GM12878 (cell line): ENCODE measurements at regions not wholly inside any gene's neighbourhood (a gene's known extent, or its start where the extent isn't known, plus 50 kb on each side); places are given as distances from the start of the nearest gene placed in this dataset.

Experiments
- ASH2L ChIP-seq: fragments of 300-600, 200-600 bp; sonication (generic); IDR thresholded peaks from 2 replicates; pipeline ENCODE4 v1.6.1; 2017; ENCODE audit warnings: low read depth, mild to moderate bottlenecking, borderline replicate concordance
- BACH1 ChIP-seq: fragments of 450-650 bp; IDR thresholded peaks from 2 replicates; pipeline ENCODE4 v1.6.1; 2017; ENCODE audit warnings: mild to moderate bottlenecking, borderline replicate concordance
- CHD2 ChIP-seq: IDR thresholded peaks from 2 replicates; pipeline ENCODE4 v1.6.1; 2011; ENCODE audit warnings: low read depth, low read length, improper control_type of control experiment, borderline replicate concordance
- EP300 ChIP-seq, 2 experiments: fragments of 150-350 bp in 1 of 2; IDR thresholded peaks; 2 replicates each; pipeline ENCODE4 v1.6.1; 2011 to 2012; ENCODE audit warnings: low read depth in 2 of 2, low read length in 2 of 2, borderline replicate concordance in 1 of 2, improper control_type of control experiment in 1 of 2, inconsistent platforms in 1 of 2; ENCODE audit not compliant: control insufficient read depth in 1 of 2
- NFXL1 ChIP-seq: fragments of 450-650 bp; IDR thresholded peaks from 2 replicates; pipeline ENCODE4 v1.6.1; 2017; ENCODE audit warnings: antibody characterized with exemption, mild to moderate bottlenecking, borderline replicate concordance
- NR2C1 ChIP-seq: fragments of 450-650 bp; IDR thresholded peaks from 2 replicates; pipeline ENCODE4 v1.6.1; 2017; ENCODE audit warnings: antibody characterized with exemption, mild to moderate bottlenecking, moderate library complexity
- PAX8 ChIP-seq: fragments of 450-650 bp; IDR thresholded peaks from 2 replicates; pipeline ENCODE4 v1.6.1; 2017; ENCODE audit warnings: mild to moderate bottlenecking, moderate library complexity
- PML ChIP-seq: IDR thresholded peaks from 2 replicates; pipeline ENCODE4 v1.6.1; 2012; ENCODE audit warnings: low read length, inconsistent platforms
- POLR2AphosphoS5 ChIP-seq: IDR thresholded peaks from 2 replicates; pipeline ENCODE4 v1.6.1; 2011; ENCODE audit warnings: mild to moderate bottlenecking, low read length, inconsistent platforms
- RELA ChIP-seq: fragments of 450-650 bp; IDR thresholded peaks from 2 replicates; pipeline ENCODE4 v1.8.0; 2014; ENCODE audit warnings: borderline replicate concordance; ENCODE audit not compliant: partially characterized antibody
- SREBF1 ChIP-seq: IDR thresholded peaks from 2 replicates; pipeline ENCODE4 v1.6.1; 2012; ENCODE audit warnings: mild to moderate bottlenecking, low read length
- SREBF2 ChIP-seq: IDR thresholded peaks from 2 replicates; pipeline ENCODE4 v1.6.1; 2012; ENCODE audit warnings: mild to moderate bottlenecking, low read length
- SRF ChIP-seq, 2 experiments: IDR thresholded peaks; 2 replicates each; pipeline ENCODE4 v1.6.1; 2011; ENCODE audit warnings: low read depth in 2 of 2, low read length in 2 of 2, mild to moderate bottlenecking in 1 of 2, moderate library complexity in 1 of 2
- TARDBP ChIP-seq: IDR thresholded peaks from 2 replicates; pipeline ENCODE4 v1.6.1; 2016; ENCODE audit warnings: borderline replicate concordance
- TBL1XR1 ChIP-seq: IDR thresholded peaks from 2 replicates; pipeline ENCODE4 v1.6.1; 2012; ENCODE audit warnings: low read depth, low read length, improper control_type of control experiment
- TCF3 ChIP-seq: IDR thresholded peaks from 2 replicates; pipeline ENCODE4 v1.6.1; 2012; ENCODE audit warnings: low read depth, mild to moderate bottlenecking, low read length, borderline replicate concordance; ENCODE audit not compliant: insufficient read depth
- YBX1 ChIP-seq: fragments of 450-650 bp; IDR thresholded peaks from 2 replicates; pipeline ENCODE4 v1.6.1; 2016; ENCODE audit warnings: antibody characterized with exemption
- ZBED1 ChIP-seq: IDR thresholded peaks from 2 replicates; pipeline ENCODE4 v1.6.1; 2016; ENCODE audit warnings: borderline replicate concordance
- TF ChIP-seq, protein P1 (sequence below): fragments of 450-650 bp; IDR thresholded peaks from 2 replicates; pipeline ENCODE4 v1.6.1; 2017; ENCODE audit warnings: low read depth, mild to moderate bottlenecking, moderate library complexity
- TF ChIP-seq, protein P2 (sequence below): fragments of 450-650 bp; IDR thresholded peaks from 2 replicates; pipeline ENCODE4 v1.6.1; 2017; ENCODE audit warnings: antibody characterized with exemption, mild to moderate bottlenecking, moderate library complexity
- TF ChIP-seq, protein P3 (sequence below): fragments of 450-650 bp; IDR thresholded peaks from 2 replicates; pipeline ENCODE4 v1.6.1; 2016; ENCODE audit warnings: mild to moderate bottlenecking
- TF ChIP-seq, protein P4 (sequence below): IDR thresholded peaks from 2 replicates; pipeline ENCODE4 v1.6.1; 2012; ENCODE audit warnings: mild to moderate bottlenecking, low read depth, low read length

DNA sequence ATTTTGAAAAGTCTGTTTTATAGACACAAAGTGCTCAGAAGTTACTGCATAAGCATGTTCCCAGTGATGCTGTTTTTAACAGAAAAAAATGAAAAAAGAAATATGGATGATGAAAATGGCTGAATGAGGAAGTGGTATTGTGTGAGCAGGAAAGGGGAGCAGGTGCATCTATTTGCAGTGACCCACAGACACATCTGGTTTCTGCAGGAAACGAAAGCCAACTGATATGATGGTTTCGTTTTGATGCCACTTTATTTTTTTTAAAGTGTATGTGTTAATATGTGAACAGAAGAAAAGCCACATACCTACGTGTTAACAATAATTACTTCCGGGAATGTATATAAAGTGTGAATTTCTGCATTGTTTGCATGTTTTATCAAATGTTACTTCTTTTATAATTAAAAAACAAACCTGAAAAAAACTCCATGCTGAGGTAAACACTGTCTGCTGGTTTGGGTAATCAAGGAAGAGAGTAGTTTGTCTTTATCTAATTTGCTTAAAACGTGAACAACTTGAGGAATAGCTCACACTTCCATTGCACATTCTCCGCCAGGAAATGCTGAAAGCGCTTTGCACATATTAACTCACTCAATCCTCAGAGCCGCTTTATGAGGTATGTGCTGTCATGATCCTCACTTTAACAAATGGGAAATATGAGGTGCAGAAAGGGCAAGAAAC is 1335.9 kb downstream of the TBC1D22A start (continued):
- TF ChIP-seq, protein P1, sequence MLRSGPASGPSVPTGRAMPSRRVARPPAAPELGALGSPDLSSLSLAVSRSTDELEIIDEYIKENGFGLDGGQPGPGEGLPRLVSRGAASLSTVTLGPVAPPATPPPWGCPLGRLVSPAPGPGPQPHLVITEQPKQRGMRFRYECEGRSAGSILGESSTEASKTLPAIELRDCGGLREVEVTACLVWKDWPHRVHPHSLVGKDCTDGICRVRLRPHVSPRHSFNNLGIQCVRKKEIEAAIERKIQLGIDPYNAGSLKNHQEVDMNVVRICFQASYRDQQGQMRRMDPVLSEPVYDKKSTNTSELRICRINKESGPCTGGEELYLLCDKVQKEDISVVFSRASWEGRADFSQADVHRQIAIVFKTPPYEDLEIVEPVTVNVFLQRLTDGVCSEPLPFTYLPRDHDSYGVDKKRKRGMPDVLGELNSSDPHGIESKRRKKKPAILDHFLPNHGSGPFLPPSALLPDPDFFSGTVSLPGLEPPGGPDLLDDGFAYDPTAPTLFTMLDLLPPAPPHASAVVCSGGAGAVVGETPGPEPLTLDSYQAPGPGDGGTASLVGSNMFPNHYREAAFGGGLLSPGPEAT, result peak; percentile 85
- TF ChIP-seq CHD2, result peak; percentile 65; the same call in 1 of the 2 replicates
- 0 out of 2 replicates have a peak, but pooled peaks have one; percentile 25 for TF ChIP-seq ASH2L
- no peak for TF ChIP-seq TARDBP
- TF ChIP-seq POLR2AphosphoS5, result no peak
- TF ChIP-seq TCF3, result peak; percentile 95
- peak; percentile 96 to 98 for TF ChIP-seq EP300 (IDR thresholded peaks at IDR 0.05; ENCODE audit: borderline replicate concordance in 1 of 2, control insufficient read depth in 1 of 2, low read depth in 2 of 2, low read length in 2 of 2)
- TF ChIP-seq TBL1XR1, result peak; percentile 47; the same call in 1 of the 2 replicates
- no peak for TF ChIP-seq NFXL1
- 0 out of 2 replicates have a peak, but pooled peaks have one; percentile 9 for TF ChIP-seq ZBED1
- TF ChIP-seq SREBF2, result no peak
- TF ChIP-seq NR2C1, result peak; percentile 44; the same call in 1 of the 2 replicates
- TF ChIP-seq, protein P2, sequence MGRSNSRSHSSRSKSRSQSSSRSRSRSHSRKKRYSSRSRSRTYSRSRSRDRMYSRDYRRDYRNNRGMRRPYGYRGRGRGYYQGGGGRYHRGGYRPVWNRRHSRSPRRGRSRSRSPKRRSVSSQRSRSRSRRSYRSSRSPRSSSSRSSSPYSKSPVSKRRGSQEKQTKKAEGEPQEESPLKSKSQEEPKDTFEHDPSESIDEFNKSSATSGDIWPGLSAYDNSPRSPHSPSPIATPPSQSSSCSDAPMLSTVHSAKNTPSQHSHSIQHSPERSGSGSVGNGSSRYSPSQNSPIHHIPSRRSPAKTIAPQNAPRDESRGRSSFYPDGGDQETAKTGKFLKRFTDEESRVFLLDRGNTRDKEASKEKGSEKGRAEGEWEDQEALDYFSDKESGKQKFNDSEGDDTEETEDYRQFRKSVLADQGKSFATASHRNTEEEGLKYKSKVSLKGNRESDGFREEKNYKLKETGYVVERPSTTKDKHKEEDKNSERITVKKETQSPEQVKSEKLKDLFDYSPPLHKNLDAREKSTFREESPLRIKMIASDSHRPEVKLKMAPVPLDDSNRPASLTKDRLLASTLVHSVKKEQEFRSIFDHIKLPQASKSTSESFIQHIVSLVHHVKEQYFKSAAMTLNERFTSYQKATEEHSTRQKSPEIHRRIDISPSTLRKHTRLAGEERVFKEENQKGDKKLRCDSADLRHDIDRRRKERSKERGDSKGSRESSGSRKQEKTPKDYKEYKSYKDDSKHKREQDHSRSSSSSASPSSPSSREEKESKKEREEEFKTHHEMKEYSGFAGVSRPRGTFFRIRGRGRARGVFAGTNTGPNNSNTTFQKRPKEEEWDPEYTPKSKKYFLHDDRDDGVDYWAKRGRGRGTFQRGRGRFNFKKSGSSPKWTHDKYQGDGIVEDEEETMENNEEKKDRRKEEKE, result no peak
- TF ChIP-seq PAX8, result no peak
- no peak for TF ChIP-seq RELA
- no peak for TF ChIP-seq SRF (IDR thresholded peaks at IDR 0.05; ENCODE audit: low read depth in 2 of 2, low read length in 2 of 2)
- no peak for TF ChIP-seq YBX1
- peak; percentile 26; the same call in 1 of the 2 replicates for TF ChIP-seq BACH1
- TF ChIP-seq, protein P3, sequence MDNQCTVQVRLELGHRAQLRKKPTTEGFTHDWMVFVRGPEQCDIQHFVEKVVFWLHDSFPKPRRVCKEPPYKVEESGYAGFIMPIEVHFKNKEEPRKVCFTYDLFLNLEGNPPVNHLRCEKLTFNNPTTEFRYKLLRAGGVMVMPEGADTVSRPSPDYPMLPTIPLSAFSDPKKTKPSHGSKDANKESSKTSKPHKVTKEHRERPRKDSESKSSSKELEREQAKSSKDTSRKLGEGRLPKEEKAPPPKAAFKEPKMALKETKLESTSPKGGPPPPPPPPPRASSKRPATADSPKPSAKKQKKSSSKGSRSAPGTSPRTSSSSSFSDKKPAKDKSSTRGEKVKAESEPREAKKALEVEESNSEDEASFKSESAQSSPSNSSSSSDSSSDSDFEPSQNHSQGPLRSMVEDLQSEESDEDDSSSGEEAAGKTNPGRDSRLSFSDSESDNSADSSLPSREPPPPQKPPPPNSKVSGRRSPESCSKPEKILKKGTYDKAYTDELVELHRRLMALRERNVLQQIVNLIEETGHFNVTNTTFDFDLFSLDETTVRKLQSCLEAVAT, result peak; percentile 74
- 0 out of 2 replicates have a peak, but pooled peaks have one; percentile 52 for TF ChIP-seq PML
- TF ChIP-seq, protein P4, sequence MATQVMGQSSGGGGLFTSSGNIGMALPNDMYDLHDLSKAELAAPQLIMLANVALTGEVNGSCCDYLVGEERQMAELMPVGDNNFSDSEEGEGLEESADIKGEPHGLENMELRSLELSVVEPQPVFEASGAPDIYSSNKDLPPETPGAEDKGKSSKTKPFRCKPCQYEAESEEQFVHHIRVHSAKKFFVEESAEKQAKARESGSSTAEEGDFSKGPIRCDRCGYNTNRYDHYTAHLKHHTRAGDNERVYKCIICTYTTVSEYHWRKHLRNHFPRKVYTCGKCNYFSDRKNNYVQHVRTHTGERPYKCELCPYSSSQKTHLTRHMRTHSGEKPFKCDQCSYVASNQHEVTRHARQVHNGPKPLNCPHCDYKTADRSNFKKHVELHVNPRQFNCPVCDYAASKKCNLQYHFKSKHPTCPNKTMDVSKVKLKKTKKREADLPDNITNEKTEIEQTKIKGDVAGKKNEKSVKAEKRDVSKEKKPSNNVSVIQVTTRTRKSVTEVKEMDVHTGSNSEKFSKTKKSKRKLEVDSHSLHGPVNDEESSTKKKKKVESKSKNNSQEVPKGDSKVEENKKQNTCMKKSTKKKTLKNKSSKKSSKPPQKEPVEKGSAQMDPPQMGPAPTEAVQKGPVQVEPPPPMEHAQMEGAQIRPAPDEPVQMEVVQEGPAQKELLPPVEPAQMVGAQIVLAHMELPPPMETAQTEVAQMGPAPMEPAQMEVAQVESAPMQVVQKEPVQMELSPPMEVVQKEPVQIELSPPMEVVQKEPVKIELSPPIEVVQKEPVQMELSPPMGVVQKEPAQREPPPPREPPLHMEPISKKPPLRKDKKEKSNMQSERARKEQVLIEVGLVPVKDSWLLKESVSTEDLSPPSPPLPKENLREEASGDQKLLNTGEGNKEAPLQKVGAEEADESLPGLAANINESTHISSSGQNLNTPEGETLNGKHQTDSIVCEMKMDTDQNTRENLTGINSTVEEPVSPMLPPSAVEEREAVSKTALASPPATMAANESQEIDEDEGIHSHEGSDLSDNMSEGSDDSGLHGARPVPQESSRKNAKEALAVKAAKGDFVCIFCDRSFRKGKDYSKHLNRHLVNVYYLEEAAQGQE, result no peak
- TF ChIP-seq SREBF1, result no peak
